GM19395 (cell line): ENCODE measurements at regions not wholly inside any gene's neighbourhood (a gene's known extent, or its start where the extent isn't known, plus 50 kb on each side); places are given as distances from the start of the nearest gene placed in this dataset.
"Not testable (repeated sequence)": the region's sequence is repeated elsewhere in the genome, so short reads cannot be mapped to it uniquely, and the experiment has no call there.

Experiments used
- ATAC-seq: cut with Tn5 transposase; IDR thresholded peaks from one replicate; pipeline ENCODE4 v1.9.1; 2021; ENCODE audit warnings: mild to moderate bottlenecking, moderate library complexity; ENCODE audit not compliant: unreplicated experiment

- not testable (repeated sequence) for ATAC-seq
Measured at GRCh38 chrX:108896349-108896748, 160.0 kb upstream of the IRS4 start.

GRCh38 chrX:108892501-108892900 is 156.1 kb upstream of the IRS4 start:
- no peak for ATAC-seq

GRCh38 chrX:108875548-108875947 is 139.2 kb upstream of the IRS4 start:
- ATAC-seq = no peak

GRCh38 chrX:108843039-108843438 is 106.7 kb upstream of the IRS4 start:
- ATAC-seq = not testable (repeated sequence)

GRCh38 chrX:108833993-108834392 is 97.6 kb upstream of the IRS4 start:
- ATAC-seq = no peak

GRCh38 chrX:108811891-108812290 is 75.5 kb upstream of the IRS4 start:
- no peak for ATAC-seq

- no peak for ATAC-seq
Measured at GRCh38 chrX:108795240-108795639, 58.9 kb upstream of the IRS4 start.
